ENCODE measurements at regions not wholly inside any gene's neighbourhood (a gene's known extent, or its start where the extent isn't known, plus 50 kb on each side); places are given as distances from the start of the nearest gene placed in this dataset.

DNA sequence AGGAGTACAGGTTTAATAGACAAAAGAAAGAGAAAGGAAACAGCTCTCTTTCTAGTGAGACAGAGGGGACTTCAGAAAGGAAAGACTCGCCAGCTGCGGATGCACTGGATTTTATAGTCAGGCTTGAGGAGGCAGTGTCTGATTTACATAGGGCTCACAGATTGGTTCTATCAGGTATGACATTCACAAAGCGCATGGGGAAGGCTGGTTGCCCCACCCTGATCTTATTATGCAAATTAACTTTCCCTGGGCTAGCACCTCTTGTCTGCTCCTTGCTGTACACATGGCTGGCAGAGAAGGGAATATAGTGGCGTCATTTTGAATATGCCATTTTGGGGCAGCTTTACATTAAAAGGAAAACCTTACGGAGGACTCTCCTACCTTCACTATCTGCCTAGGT, 938.4 kb upstream of the SEMA6D start:
- Histone ChIP-seq H2AFZ (ENCODE audit: low read depth, low read length, severe bottlenecking) (no peak overlapping the region), H3K27ac (ENCODE audit: low read depth, low read length) (no peak overlapping the region), H3K36me3 (ENCODE audit: low read length) (no peaks in the 10 kb centered on the region), H3K27me3 (ENCODE audit: low read length) (no peaks in the 10 kb centered on the region), H3K9me3 (ENCODE audit: insufficient read depth, low read length) (no peaks in the 10 kb centered on the region), H3K9ac (ENCODE audit: low read length) (no peak overlapping the region), H4K20me1 (ENCODE audit: low read depth, low read length) (no peaks in the 10 kb centered on the region), H3K4me2 (ENCODE audit: low read depth, low read length, poor library complexity, severe bottlenecking) (no peak overlapping the region), H3K4me3 (ENCODE audit: insufficient read depth, low read length, poor library complexity, severe bottlenecking) (no peak overlapping the region), H3K79me2 (ENCODE audit: insufficient read depth, low read length) (no peaks in the 10 kb centered on the region), H3K9me2 (replicated peaks; ENCODE audit: insufficient read depth, low read length) (no peaks in the 10 kb centered on the region), H3F3A (ENCODE audit: insufficient read depth) (no peaks in the 10 kb centered on the region)
- no peak for TF ChIP-seq EZH2phosphoT487 (conservative IDR thresholded peaks at IDR 0.05; ENCODE audit: low read length)
- TF ChIP-seq, protein P1, sequence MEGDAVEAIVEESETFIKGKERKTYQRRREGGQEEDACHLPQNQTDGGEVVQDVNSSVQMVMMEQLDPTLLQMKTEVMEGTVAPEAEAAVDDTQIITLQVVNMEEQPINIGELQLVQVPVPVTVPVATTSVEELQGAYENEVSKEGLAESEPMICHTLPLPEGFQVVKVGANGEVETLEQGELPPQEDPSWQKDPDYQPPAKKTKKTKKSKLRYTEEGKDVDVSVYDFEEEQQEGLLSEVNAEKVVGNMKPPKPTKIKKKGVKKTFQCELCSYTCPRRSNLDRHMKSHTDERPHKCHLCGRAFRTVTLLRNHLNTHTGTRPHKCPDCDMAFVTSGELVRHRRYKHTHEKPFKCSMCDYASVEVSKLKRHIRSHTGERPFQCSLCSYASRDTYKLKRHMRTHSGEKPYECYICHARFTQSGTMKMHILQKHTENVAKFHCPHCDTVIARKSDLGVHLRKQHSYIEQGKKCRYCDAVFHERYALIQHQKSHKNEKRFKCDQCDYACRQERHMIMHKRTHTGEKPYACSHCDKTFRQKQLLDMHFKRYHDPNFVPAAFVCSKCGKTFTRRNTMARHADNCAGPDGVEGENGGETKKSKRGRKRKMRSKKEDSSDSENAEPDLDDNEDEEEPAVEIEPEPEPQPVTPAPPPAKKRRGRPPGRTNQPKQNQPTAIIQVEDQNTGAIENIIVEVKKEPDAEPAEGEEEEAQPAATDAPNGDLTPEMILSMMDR (IDR thresholded peaks at IDR 0.05; ENCODE audit: insufficient read depth, low read length, poor library complexity, severe bottlenecking), result no peak

DNA sequence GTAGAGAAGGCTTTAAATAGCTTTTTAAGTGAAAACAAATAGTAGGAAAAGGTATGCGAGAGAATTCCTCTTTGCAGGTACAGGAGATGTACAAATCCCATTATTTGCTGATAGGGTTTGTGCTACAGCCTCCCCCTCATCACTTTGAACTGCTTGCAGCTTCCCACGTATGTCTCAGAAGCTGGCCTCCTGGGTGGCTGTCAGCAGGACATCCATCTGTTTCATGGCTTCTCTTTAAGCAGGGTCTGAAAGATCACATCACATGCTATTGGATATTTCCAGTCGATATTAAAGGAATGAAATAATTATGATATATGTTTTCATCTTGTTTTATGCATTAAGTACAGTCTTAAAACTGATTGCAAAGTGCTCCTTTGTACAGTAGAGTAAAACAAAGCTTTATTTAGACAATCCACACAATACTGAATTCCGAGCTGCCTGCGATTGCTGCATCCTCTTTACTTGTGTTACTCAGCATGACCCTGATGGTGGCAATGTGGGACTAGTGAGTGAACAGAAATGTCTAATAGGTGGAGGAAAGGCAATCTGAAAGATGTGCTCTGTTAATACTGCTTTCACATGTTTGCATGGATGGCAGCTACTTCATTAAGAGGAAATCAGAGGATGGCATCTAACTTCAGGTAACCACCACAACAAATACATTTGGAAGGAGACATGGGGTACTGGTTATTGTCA, 930.6 kb upstream of the SEMA6D start:
- H3K27me3 ChIP-seq (ENCODE audit: low read length), result no peaks in the 10 kb centered on the region
- H3K9ac ChIP-seq (ENCODE audit: low read length), result no peak overlapping the region
- H3K9me3 ChIP-seq (ENCODE audit: insufficient read depth, low read length), result no peaks in the 10 kb centered on the region
- H3K9me2 ChIP-seq (replicated peaks; ENCODE audit: insufficient read depth, low read length), result no peaks in the 10 kb centered on the region; the same call in 1 of the 2 replicates
- H2AFZ ChIP-seq (ENCODE audit: low read depth, low read length, severe bottlenecking), result no peak overlapping the region
- TF ChIP-seq EZH2phosphoT487 (conservative IDR thresholded peaks at IDR 0.05; ENCODE audit: low read length), result no peak
- TF ChIP-seq, protein P1 (IDR thresholded peaks at IDR 0.05; ENCODE audit: insufficient read depth, low read length, poor library complexity, severe bottlenecking), result no peak
- no peak overlapping the region for H3K27ac ChIP-seq (ENCODE audit: low read depth, low read length)
- no peak overlapping the region for H3K4me2 ChIP-seq (ENCODE audit: low read depth, low read length, poor library complexity, severe bottlenecking)
- no peaks in the 10 kb centered on the region for H3K36me3 ChIP-seq (ENCODE audit: low read length)
- H3F3A ChIP-seq (ENCODE audit: insufficient read depth), result no peaks in the 10 kb centered on the region
- no peaks in the 10 kb centered on the region for H3K79me2 ChIP-seq (ENCODE audit: insufficient read depth, low read length)
- H4K20me1 ChIP-seq (ENCODE audit: low read depth, low read length), result no peaks in the 10 kb centered on the region
- no peak overlapping the region for H3K4me3 ChIP-seq (ENCODE audit: insufficient read depth, low read length, poor library complexity, severe bottlenecking)

DNA sequence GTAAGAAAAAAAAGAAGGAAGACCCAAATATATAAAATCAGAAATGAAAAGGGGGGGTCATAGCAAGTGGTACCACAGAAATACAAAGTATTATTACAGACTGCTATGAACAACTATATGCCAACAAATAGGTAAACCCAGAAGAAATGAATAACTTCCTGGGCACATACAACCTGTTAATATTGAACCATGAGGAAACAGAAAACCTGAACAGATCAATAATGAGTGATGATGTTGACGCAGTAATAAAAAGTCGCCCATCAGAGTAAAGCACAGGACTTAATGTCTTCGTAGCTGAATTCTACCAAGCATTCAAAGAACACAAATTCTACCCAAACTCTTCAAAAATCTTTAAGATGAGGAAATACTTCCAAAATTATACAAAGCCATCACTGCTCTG, 921.6 kb upstream of the SEMA6D start:
- Histone ChIP-seq H3K27me3 (ENCODE audit: low read length) (no peaks in the 10 kb centered on the region), H3F3A (ENCODE audit: insufficient read depth) (no peaks in the 10 kb centered on the region), H3K27ac (ENCODE audit: low read depth, low read length) (no peak overlapping the region), H3K4me2 (ENCODE audit: low read depth, low read length, poor library complexity, severe bottlenecking) (no peak overlapping the region), H3K4me3 (ENCODE audit: insufficient read depth, low read length, poor library complexity, severe bottlenecking) (no peak overlapping the region), H4K20me1 (ENCODE audit: low read depth, low read length) (no peaks in the 10 kb centered on the region), H3K9ac (ENCODE audit: low read length) (no peak overlapping the region), H3K9me3 (ENCODE audit: insufficient read depth, low read length) (no peaks in the 10 kb centered on the region), H2AFZ (ENCODE audit: low read depth, low read length, severe bottlenecking) (no peak overlapping the region), H3K36me3 (ENCODE audit: low read length) (no peaks in the 10 kb centered on the region), H3K79me2 (ENCODE audit: insufficient read depth, low read length) (no peaks in the 10 kb centered on the region), H3K9me2 (replicated peaks; ENCODE audit: insufficient read depth, low read length) (no peaks in the 10 kb centered on the region)
- TF ChIP-seq, protein P1 (IDR thresholded peaks at IDR 0.05; ENCODE audit: insufficient read depth, low read length, poor library complexity, severe bottlenecking), result no peak
- no peak for TF ChIP-seq EZH2phosphoT487 (conservative IDR thresholded peaks at IDR 0.05; ENCODE audit: low read length)

Data from SU-DHL-6 (cell line).